ENCODE measurements at regions not wholly inside any gene's neighbourhood (a gene's known extent, or its start where the extent isn't known, plus 50 kb on each side); places are given as distances from the start of the nearest gene placed in this dataset.

GRCh38 chr2:33791625-33792024, 192.5 kb upstream of the FAM98A start:
- TF ChIP-seq EP300 (IDR thresholded peaks at IDR 0.05) (no peak), CTCF (IDR thresholded peaks at IDR 0.05) (no peak), POLR2A (IDR thresholded peaks at IDR 0.05) (no peak), POLR2AphosphoS5 (IDR thresholded peaks at IDR 0.05) (no peak)
- Histone ChIP-seq H3K4me3 (no peak overlapping the region), H3K9me3 (no peaks in the 10 kb centered on the region), H3K27ac (no peak overlapping the region), H3K36me3 (no peaks in the 10 kb centered on the region), H3K27me3 (no peaks in the 10 kb centered on the region), H3K4me1 (no peaks in the 10 kb centered on the region)
- WGBS, 2 donors (ENCODE audit: low coverage in 1 of 2), result 90% methylated on average over 3 of the region's 3 CpGs; no CpG with 5 or more reads in 1 of the 2 donors
- no peak for ATAC-seq

- no peaks in the 10 kb centered on the region for H3K27me3 ChIP-seq
- ATAC-seq, result no peak
- H3K4me1 ChIP-seq, result no peaks in the 10 kb centered on the region
- no peak overlapping the region for H3K27ac ChIP-seq
- TF ChIP-seq EP300 (IDR thresholded peaks at IDR 0.05) (no peak), POLR2A (IDR thresholded peaks at IDR 0.05) (no peak), CTCF (IDR thresholded peaks at IDR 0.05) (no peak), POLR2AphosphoS5 (IDR thresholded peaks at IDR 0.05) (no peak)
- 82 to 86% methylated on average over 1 of the region's 1 CpG for WGBS, 2 donors (ENCODE audit: low coverage in 1 of 2)
- no peak overlapping the region for H3K4me3 ChIP-seq
- no peaks in the 10 kb centered on the region for H3K36me3 ChIP-seq
- H3K9me3 ChIP-seq, result no peaks in the 10 kb centered on the region
Observed at GRCh38 chr2:33788044-33788443, 188.9 kb upstream of the FAM98A start.

GRCh38 chr2:33786881-33787280, 187.8 kb upstream of the FAM98A start:
- no peak for ATAC-seq
- Histone ChIP-seq H3K27ac (no peak overlapping the region), H3K4me1 (no peaks in the 10 kb centered on the region), H3K4me3 (no peak overlapping the region), H3K36me3 (no peaks in the 10 kb centered on the region), H3K27me3 (no peaks in the 10 kb centered on the region), H3K9me3 (no peaks in the 10 kb centered on the region)
- 83 to 90% methylated on average over 2 to 3 of the region's 5 CpGs for WGBS, 2 donors (ENCODE audit: low coverage in 1 of 2)
- TF ChIP-seq EP300 (IDR thresholded peaks at IDR 0.05), result no peak

DNA sequence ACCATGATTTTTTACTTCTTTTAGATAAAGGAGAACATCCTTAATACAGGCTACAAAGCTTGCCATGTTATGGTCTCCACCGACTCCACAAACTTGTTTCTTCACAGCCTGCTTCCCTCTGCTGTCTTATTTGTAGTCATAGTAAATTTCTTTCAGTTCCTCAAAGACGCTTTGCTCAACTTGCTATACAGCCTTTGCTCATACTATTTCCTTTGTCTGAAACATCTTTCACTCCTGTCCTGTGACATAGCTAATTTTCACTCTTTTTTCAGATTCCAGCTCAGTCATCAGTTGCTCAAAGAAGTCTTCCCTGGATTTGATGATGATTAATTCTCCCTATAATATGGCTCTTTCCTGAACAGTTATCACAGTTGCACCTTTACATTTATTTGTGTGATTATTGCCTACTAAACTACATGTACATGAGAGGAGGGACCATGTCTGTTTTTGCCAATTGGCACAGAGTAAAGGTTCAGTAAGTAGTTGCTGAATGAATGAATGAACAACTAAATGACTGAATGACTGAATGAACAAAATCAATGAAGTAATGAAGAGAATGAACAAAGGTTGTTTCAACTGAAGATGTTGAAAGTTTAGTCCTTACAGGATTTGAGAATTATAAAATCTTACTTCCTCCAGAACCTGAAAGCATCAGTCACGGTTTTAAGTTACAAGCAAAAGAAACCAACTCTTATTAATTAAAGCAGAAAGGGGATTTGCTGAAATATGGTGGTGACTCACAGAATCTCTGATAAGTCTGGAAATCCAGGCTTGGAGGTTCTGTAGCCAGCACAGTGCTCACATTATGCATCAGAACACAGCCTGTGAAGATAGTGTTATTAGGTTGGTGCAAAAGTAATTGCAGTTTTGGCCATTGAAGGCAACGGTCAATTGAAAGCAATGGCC, 186.4 kb upstream of the FAM98A start:
- Histone ChIP-seq H3K27me3 (no peaks in the 10 kb centered on the region), H3K4me3 (no peak overlapping the region), H3K36me3 (no peaks in the 10 kb centered on the region), H3K9me3 (no peaks in the 10 kb centered on the region), H3K27ac (no peak overlapping the region), H3K4me1 (no peaks in the 10 kb centered on the region)
- no peak for ATAC-seq
- TF ChIP-seq EP300 (IDR thresholded peaks at IDR 0.05), result no peak
- TF ChIP-seq POLR2A (IDR thresholded peaks at IDR 0.05), result no peak
- no peak for TF ChIP-seq CTCF (IDR thresholded peaks at IDR 0.05)
- TF ChIP-seq POLR2AphosphoS5 (IDR thresholded peaks at IDR 0.05), result no peak
- 83 to 85% methylated on average over 4 of the region's 4 CpGs for WGBS, 2 donors (ENCODE audit: low coverage in 1 of 2)

- Histone ChIP-seq H3K4me3 (no peak overlapping the region), H3K27ac (no peak overlapping the region), H3K4me1 (no peaks in the 10 kb centered on the region), H3K9me3 (no peaks in the 10 kb centered on the region), H3K27me3 (no peaks in the 10 kb centered on the region), H3K36me3 (no peaks in the 10 kb centered on the region)
- no peak for ATAC-seq
- TF ChIP-seq CTCF (IDR thresholded peaks at IDR 0.05) (no peak), EP300 (IDR thresholded peaks at IDR 0.05) (no peak), POLR2AphosphoS5 (IDR thresholded peaks at IDR 0.05) (no peak)
- 83 to 90% methylated on average over 2 of the region's 2 CpGs for WGBS, 2 donors (ENCODE audit: low coverage in 1 of 2)
Observed at GRCh38 chr2:33784488-33784887, 185.4 kb upstream of the FAM98A start.
